SK-N-SH treated with all-trans-retinoic acid at 6 μM for 48 hours (cell line): ENCODE measurements at regions not wholly inside any gene's neighbourhood (a gene's known extent, or its start where the extent isn't known, plus 50 kb on each side); places are given as distances from the start of the nearest gene placed in this dataset.

Experiments
- ATAC-seq: fragments of 200-7000 bp; cut with Tn5 transposase; 3 replicates; pipeline ENCODE4 v1.9.1; 2020; ENCODE audit warnings: mild to moderate bottlenecking, moderate library complexity
- ARNTL ChIP-seq: fragments of 450-650 bp; formaldehyde crosslinking; IDR thresholded peaks from 2 replicates; pipeline ENCODE4 v1.5.0; 2020; ENCODE audit warnings: low read depth, mild to moderate bottlenecking, moderate library complexity, borderline replicate concordance
- BACH2 ChIP-seq: fragments of 250-450 bp; sonication (Bioruptor Pico); IDR thresholded peaks from 2 replicates; pipeline ENCODE4 v1.9.0; 2021; ENCODE audit warnings: mild to moderate bottlenecking, borderline replicate concordance
- CREB5 ChIP-seq: fragments of 250-450 bp; sonication (Bioruptor Pico); IDR thresholded peaks from 2 replicates; pipeline ENCODE4 v1.5.1; 2020; ENCODE audit warnings: low read depth, mild to moderate bottlenecking, moderate library complexity
- CSDC2 ChIP-seq: fragments of 250-450 bp; sonication (Bioruptor Pico); IDR thresholded peaks from 2 replicates; pipeline ENCODE4 v1.5.0; 2020; ENCODE audit warnings: mild to moderate bottlenecking, moderate library complexity
- CSRNP3 ChIP-seq: fragments of 250-450 bp; sonication (Bioruptor Pico); IDR thresholded peaks from 2 replicates; pipeline ENCODE4 v1.5.1; 2021; ENCODE audit warnings: mild to moderate bottlenecking, moderate library complexity
- ESRRG ChIP-seq: fragments of 250-450 bp; sonication (Bioruptor Pico); IDR thresholded peaks from 2 replicates; pipeline ENCODE4 v1.6.1; 2021; ENCODE audit warnings: mild to moderate bottlenecking
- GLIS3 ChIP-seq: fragments of 250-450 bp; sonication (Bioruptor Pico); IDR thresholded peaks from 2 replicates; pipeline ENCODE4 v1.5.0; 2020; ENCODE audit warnings: mild to moderate bottlenecking, moderate library complexity
- ISL1 ChIP-seq: fragments of 250-450 bp; sonication (Bioruptor Pico); IDR thresholded peaks from 2 replicates; pipeline ENCODE4 v2.1.2; 2022; ENCODE audit warnings: mild to moderate bottlenecking, moderate library complexity
- OSR1 ChIP-seq: fragments of 250-450 bp; sonication (Bioruptor Pico); IDR thresholded peaks from 2 replicates; pipeline ENCODE4 v1.8.0; 2022; ENCODE audit warnings: moderate library complexity, mild to moderate bottlenecking, inconsistent platforms
- POU6F1 ChIP-seq: fragments of 250-450 bp; sonication (Bioruptor Pico); IDR thresholded peaks from 2 replicates; pipeline ENCODE4 v1.8.0; 2021; ENCODE audit warnings: low read depth, mild to moderate bottlenecking, moderate library complexity, borderline replicate concordance
- PPARA ChIP-seq: fragments of 250-450 bp; sonication (Bioruptor Pico); IDR thresholded peaks from 2 replicates; pipeline ENCODE4 v1.5.0; 2020; ENCODE audit warnings: mild to moderate bottlenecking, borderline replicate concordance
- RARB ChIP-seq: fragments of 250-450 bp; sonication (Bioruptor Pico); IDR thresholded peaks from 2 replicates; pipeline ENCODE4 v1.8.0; 2021; ENCODE audit warnings: mild to moderate bottlenecking, moderate library complexity
- SNAI2 ChIP-seq: fragments of 250-450 bp; sonication (Bioruptor Pico); IDR thresholded peaks from 2 replicates; pipeline ENCODE4 v1.5.0; 2020; ENCODE audit warnings: mild to moderate bottlenecking, moderate library complexity
- TCF4 ChIP-seq: fragments of 250-450 bp; sonication (Bioruptor Pico); IDR thresholded peaks from 2 replicates; pipeline ENCODE4 v1.8.0; 2021; ENCODE audit warnings: mild to moderate bottlenecking, moderate library complexity, borderline replicate concordance
- TOX ChIP-seq: fragments of 250-450 bp; sonication (Bioruptor Pico); IDR thresholded peaks from 2 replicates; pipeline ENCODE4 v1.8.0; 2021; ENCODE audit warnings: mild to moderate bottlenecking, moderate library complexity, borderline replicate concordance
- ZFP3 ChIP-seq: fragments of 250-450 bp; sonication (Bioruptor Pico); IDR thresholded peaks from 2 replicates; pipeline ENCODE4 v1.5.0; 2020; ENCODE audit warnings: mild to moderate bottlenecking, moderate library complexity
- ZFP30 ChIP-seq: fragments of 450-650 bp; formaldehyde crosslinking; IDR thresholded peaks from 2 replicates; pipeline ENCODE4 v1.5.0; 2022; ENCODE audit warnings: mild to moderate bottlenecking, moderate library complexity
- ZNF565 ChIP-seq: fragments of 450-650 bp; formaldehyde crosslinking; conservative IDR thresholded peaks from 2 replicates; pipeline ENCODE4 v1.5.0; 2020; ENCODE audit warnings: low read depth, mild to moderate bottlenecking, moderate library complexity
- ZNF70 ChIP-seq: fragments of 450-650 bp; formaldehyde crosslinking; IDR thresholded peaks from 2 replicates; pipeline ENCODE4 v1.5.0; 2020; ENCODE audit warnings: mild to moderate bottlenecking, moderate library complexity
- ZNF8 ChIP-seq: fragments of 450-650 bp; formaldehyde crosslinking; IDR thresholded peaks from 2 replicates; pipeline ENCODE4 v1.5.0; 2020; ENCODE audit warnings: mild to moderate bottlenecking, moderate library complexity

- TF ChIP-seq ZNF8 (CRISPR knock-in tag) = no peak
- TF ChIP-seq TOX (CRISPR knock-in tag) = no peak
- TF ChIP-seq ZNF70 = no peak
- TF ChIP-seq TCF4 = no peak
- TF ChIP-seq ZNF565 (CRISPR knock-in tag) = no peak
- TF ChIP-seq SNAI2 (CRISPR knock-in tag) = no peak
- no peak for TF ChIP-seq BACH2
- ATAC-seq = no peak
Observed at GRCh38 chr16:85331688-85332087, 219.4 kb upstream of the CIBAR2 start.

- no peak for ATAC-seq
- TF ChIP-seq ARNTL (CRISPR knock-in tag) = no peak
- no peak for TF ChIP-seq ESRRG (CRISPR knock-in tag)
- no peak for TF ChIP-seq TCF4
- no peak for TF ChIP-seq ZFP3 (CRISPR knock-in tag)
- TF ChIP-seq OSR1 (CRISPR knock-in tag) = no peak
- TF ChIP-seq SNAI2 (CRISPR knock-in tag) = no peak
- no peak for TF ChIP-seq POU6F1 (CRISPR knock-in tag)
- TF ChIP-seq BACH2 = no peak
- TF ChIP-seq CSDC2 (CRISPR knock-in tag) = no peak
- no peak for TF ChIP-seq RARB (CRISPR knock-in tag)
- TF ChIP-seq CREB5 (CRISPR knock-in tag) = no peak
- no peak for TF ChIP-seq ZNF70
- TF ChIP-seq CSRNP3 (CRISPR knock-in tag) = no peak
Observed at GRCh38 chr16:85332175-85332574, 219.9 kb upstream of the CIBAR2 start.

- TF ChIP-seq ISL1 (CRISPR knock-in tag) (no peak), RARB (CRISPR knock-in tag) (no peak), CREB5 (CRISPR knock-in tag) (no peak), TOX (CRISPR knock-in tag) (no peak), TCF4 (no peak), ZNF8 (CRISPR knock-in tag) (no peak), BACH2 (no peak), ZNF70 (no peak), ZFP30 (CRISPR knock-in tag) (no peak), PPARA (CRISPR knock-in tag) (no peak), ZFP3 (CRISPR knock-in tag) (no peak), ZNF565 (CRISPR knock-in tag) (no peak)
- ATAC-seq = no peak
Observed at GRCh38 chr16:85333337-85333736, 221.1 kb upstream of the CIBAR2 start.

- no peak for ATAC-seq
- no peak for TF ChIP-seq ZNF8 (CRISPR knock-in tag)
- TF ChIP-seq RARB (CRISPR knock-in tag) = no peak
- no peak for TF ChIP-seq TCF4
- TF ChIP-seq CSRNP3 (CRISPR knock-in tag) = no peak
- no peak for TF ChIP-seq TOX (CRISPR knock-in tag)
- TF ChIP-seq CSDC2 (CRISPR knock-in tag) = no peak
- no peak for TF ChIP-seq CREB5 (CRISPR knock-in tag)
- TF ChIP-seq BACH2 = no peak
- TF ChIP-seq ARNTL (CRISPR knock-in tag) = no peak
- TF ChIP-seq POU6F1 (CRISPR knock-in tag) = no peak
- no peak for TF ChIP-seq GLIS3 (CRISPR knock-in tag)
Observed at GRCh38 chr16:85333744-85334640, 221.7 kb upstream of the CIBAR2 start.
